Upper lobe of left lung (tissue), 6 donors: ENCODE measurements at regions not wholly inside any gene's neighbourhood (a gene's known extent, or its start where the extent isn't known, plus 50 kb on each side); places are given as distances from the start of the nearest gene placed in this dataset.

Experiments
- ATAC-seq, 2 donors: fragments of 200-7000 bp; cut with Tn5 transposase; one replicate each; pipeline ENCODE4 v1.9.1; 2022; ENCODE audit warnings: mild to moderate bottlenecking in 2 of 2, moderate library complexity in 2 of 2; ENCODE audit not compliant: low FRiP score in 2 of 2
- DNase-seq, 2 donors: peaks; one replicate each; pipeline ENCODE4 v3.0.0-alpha.2; 2019 to 2020
- H3K27ac ChIP-seq, 4 donors: fragments of 200-600 bp; sonication (generic); one replicate each; pipeline ENCODE4 v1.5.1; 2016 to 2019
- H3K27me3 ChIP-seq, 4 donors: fragments of 200-600 bp; sonication (generic); one replicate each; pipeline ENCODE4 v1.5.1; 2017 to 2019
- H3K36me3 ChIP-seq, 4 donors: fragments of 200-600 bp; sonication (generic); one replicate each; pipeline ENCODE4 v1.5.1; 2016 to 2019
- H3K4me1 ChIP-seq, 4 donors: fragments of 200-600 bp; sonication (generic); one replicate each; pipeline ENCODE4 v1.5.1; 2018 to 2019
- H3K4me3 ChIP-seq, 4 donors: fragments of 200-600 bp; sonication (generic); one replicate each; pipeline ENCODE4 v1.5.1; 2017 to 2019; ENCODE audit warnings: mild to moderate bottlenecking in 2 of 4, moderate library complexity in 1 of 4
- H3K9me3 ChIP-seq, 4 donors: fragments of 200-600 bp; sonication (generic); one replicate each; pipeline ENCODE4 v1.5.1; 2018 to 2019
- CTCF ChIP-seq, 6 experiments: fragments of 450-650 bp in 4 of 6; fragments of 200-600 bp in 2 of 6; sonication (generic) in 2 of 6; IDR thresholded peaks; one replicate each; pipeline ENCODE4 v1.5.1; 2016 to 2019; ENCODE audit warnings: antibody characterized with exemption in 6 of 6
- EP300 ChIP-seq, 4 donors: sonication (generic); formaldehyde crosslinking; IDR thresholded peaks; one replicate each; pipeline ENCODE4 v1.5.1; 2017; ENCODE audit warnings: antibody characterized with exemption in 4 of 4, control low read depth in 2 of 4
- POLR2A ChIP-seq, 4 donors: fragments of 450-650 bp; IDR thresholded peaks; one replicate each; pipeline ENCODE4 v1.5.1; 2016 to 2017; ENCODE audit warnings: antibody characterized with exemption in 4 of 4, mild to moderate bottlenecking in 2 of 4
- POLR2AphosphoS5 ChIP-seq, 2 donors: sonication (generic); formaldehyde crosslinking; IDR thresholded peaks; one replicate each; pipeline ENCODE4 v1.5.1; 2017; ENCODE audit warnings: antibody characterized with exemption in 2 of 2
- WGBS, 2 donors: methylation state at CpG; one replicate each; pipeline ENCODE4 v1.1.5; 2017 to 2018; 5-methylcytosine and 5-hydroxymethylcytosine counted together
- donor health status: DM: no; HTN: no; CAD: no; lungs with moderate emphysema.
- donor health status: DM: no; HTN: yes; CAD: no; lungs with severe emphysema.

DNA sequence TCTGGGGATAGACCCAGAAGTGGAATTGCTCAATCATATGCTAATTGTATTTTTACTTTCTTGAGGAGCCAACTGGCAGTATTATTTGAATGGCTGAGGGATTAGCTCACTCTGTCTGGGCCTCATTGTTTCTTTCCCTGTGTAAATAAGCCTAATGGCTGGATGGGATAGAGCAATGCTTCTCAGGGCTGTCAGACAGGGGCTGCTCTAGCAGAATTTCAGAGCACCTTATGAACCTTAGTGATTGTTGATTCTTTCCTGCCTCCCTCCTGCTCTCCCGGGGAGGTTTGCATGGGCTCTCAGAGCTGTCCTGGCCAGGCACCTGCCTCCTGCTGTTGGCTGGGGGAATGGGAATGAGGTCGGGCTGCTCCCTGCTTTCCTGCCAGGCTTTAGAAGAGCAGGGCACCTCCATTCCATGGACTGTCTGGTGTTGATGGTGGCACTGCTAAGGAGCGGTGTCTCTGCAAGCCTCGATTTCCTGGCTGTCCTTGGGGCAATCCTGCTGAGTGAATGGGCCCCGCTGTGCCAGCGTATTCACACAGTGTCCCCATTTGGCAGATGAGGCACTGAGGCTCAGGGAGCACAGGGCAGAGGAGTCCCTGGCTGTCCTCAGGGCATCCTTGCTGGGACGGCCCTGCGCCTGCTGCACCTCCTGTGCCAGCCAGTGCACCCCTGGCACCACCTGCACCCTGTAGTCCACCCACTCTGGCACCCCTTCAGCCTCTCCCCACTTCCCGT lies 468.2 kb upstream of the HS6ST1 start:
- WGBS, 2 donors, result 85 to 87% methylated on average over 3 to 9 of the region's 9 CpGs
- no peaks in the 10 kb centered on the region for H3K36me3 ChIP-seq
- no peak overlapping the region for H3K4me3 ChIP-seq
- H3K27me3 ChIP-seq, result no peaks in the 10 kb centered on the region
- ATAC-seq, result peak in 1 of 2 donors; percentile 77
- peak in 1 of 2 donors; percentile 50 for DNase-seq
- TF ChIP-seq POLR2AphosphoS5 (IDR thresholded peaks at IDR 0.05), result no peak
- no peak for TF ChIP-seq CTCF (IDR thresholded peaks at IDR 0.05)
- no peak for TF ChIP-seq EP300 (IDR thresholded peaks at IDR 0.05)
- H3K4me1 ChIP-seq, result no peaks in the 10 kb centered on the region
- no peak overlapping the region for H3K27ac ChIP-seq
- H3K9me3 ChIP-seq, result no peaks in the 10 kb centered on the region

DNA sequence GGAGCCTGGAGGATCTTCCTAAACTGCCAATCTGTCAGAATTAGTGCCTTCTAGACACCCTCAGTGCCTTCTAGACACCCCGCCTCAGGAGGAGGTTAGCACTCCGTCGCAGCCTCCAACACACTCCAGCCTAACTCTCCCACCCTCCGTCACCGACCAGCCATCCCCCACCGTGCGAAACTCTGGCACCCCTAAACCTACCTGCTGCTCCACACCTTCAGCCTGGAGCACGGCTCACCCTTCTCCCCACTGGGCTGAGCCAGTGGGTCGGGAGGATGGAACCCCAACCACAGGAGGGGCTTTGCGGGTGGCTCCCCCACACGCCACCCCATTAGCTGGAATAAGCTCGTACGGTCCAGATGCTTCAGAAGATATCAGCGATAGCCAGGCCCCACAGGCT lies 468.9 kb upstream of the HS6ST1 start:
- no peak for TF ChIP-seq CTCF (IDR thresholded peaks at IDR 0.05)
- no peak for TF ChIP-seq POLR2A (IDR thresholded peaks at IDR 0.05)
- TF ChIP-seq EP300 (IDR thresholded peaks at IDR 0.05), result no peak
- no peak for TF ChIP-seq POLR2AphosphoS5 (IDR thresholded peaks at IDR 0.05)
- H3K27ac ChIP-seq, result no peak overlapping the region
- H3K36me3 ChIP-seq, result no peaks in the 10 kb centered on the region
- H3K9me3 ChIP-seq, result no peaks in the 10 kb centered on the region
- H3K4me3 ChIP-seq, result no peak overlapping the region
- no peaks in the 10 kb centered on the region for H3K27me3 ChIP-seq
- 88 to 89% methylated on average over 10 to 14 of the region's 14 CpGs for WGBS, 2 donors
- DNase-seq, result peak in 1 of 2 donors; percentile 34
- no peak for ATAC-seq
- no peaks in the 10 kb centered on the region for H3K4me1 ChIP-seq

- TF ChIP-seq CTCF (IDR thresholded peaks at IDR 0.05) (no peak), POLR2A (IDR thresholded peaks at IDR 0.05) (no peak), EP300 (IDR thresholded peaks at IDR 0.05) (no peak), POLR2AphosphoS5 (IDR thresholded peaks at IDR 0.05) (no peak)
- Histone ChIP-seq H3K27me3 (no peaks in the 10 kb centered on the region), H3K27ac (no peak overlapping the region), H3K9me3 (no peaks in the 10 kb centered on the region), H3K36me3 (no peaks in the 10 kb centered on the region), H3K4me1 (no peaks in the 10 kb centered on the region), H3K4me3 (no peak overlapping the region)
- ATAC-seq (no peak), DNase-seq (peak in 1 of 2 donors; percentile 11)
- WGBS, 2 donors, result 69 to 73% methylated on average over 7 to 9 of the region's 9 CpGs
Observed at GRCh38 chr2:128788636-128789220, 470.1 kb upstream of the HS6ST1 start.

DNA sequence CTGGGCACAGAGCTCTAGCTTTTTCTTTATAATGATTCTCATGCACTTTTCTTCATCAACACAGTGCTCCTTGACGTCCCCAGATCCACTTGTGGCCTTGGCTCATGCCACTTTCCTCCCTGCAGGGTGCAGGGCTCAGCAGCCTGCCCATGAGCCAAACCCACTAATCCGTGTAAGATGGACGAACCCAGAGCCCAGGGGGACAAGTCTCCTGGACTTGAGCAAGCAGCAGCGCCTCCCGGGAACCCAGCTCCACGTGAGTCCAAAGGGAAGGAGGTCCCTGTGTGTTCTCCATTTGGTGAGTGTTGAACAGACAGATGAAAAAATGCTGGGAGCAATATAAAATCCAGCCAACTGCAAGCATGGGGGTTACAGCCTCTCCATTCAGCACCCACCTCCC lies 470.6 kb upstream of the HS6ST1 start:
- Histone ChIP-seq H3K27me3 (no peaks in the 10 kb centered on the region), H3K4me1 (no peaks in the 10 kb centered on the region), H3K36me3 (no peaks in the 10 kb centered on the region), H3K9me3 (no peaks in the 10 kb centered on the region), H3K27ac (no peak overlapping the region), H3K4me3 (no peak overlapping the region)
- WGBS, 2 donors, result 74 to 81% methylated on average over 6 of the region's 6 CpGs
- ATAC-seq (no peak), DNase-seq (peak in 1 of 2 donors; percentile 12)
- TF ChIP-seq POLR2AphosphoS5 (IDR thresholded peaks at IDR 0.05), result no peak
- no peak for TF ChIP-seq POLR2A (IDR thresholded peaks at IDR 0.05)
- TF ChIP-seq CTCF (IDR thresholded peaks at IDR 0.05), result no peak
- TF ChIP-seq EP300 (IDR thresholded peaks at IDR 0.05), result no peak
